HG03571 (cell line): ENCODE measurements at regions not wholly inside any gene's neighbourhood (a gene's known extent, or its start where the extent isn't known, plus 50 kb on each side); places are given as distances from the start of the nearest gene placed in this dataset.
"Not testable (repeated sequence)": the region's sequence is repeated elsewhere in the genome, so short reads cannot be mapped to it uniquely, and the experiment has no call there.

Experiments used
- ATAC-seq: cut with Tn5 transposase; IDR thresholded peaks from one replicate; pipeline ENCODE4 v1.9.1; 2021; ENCODE audit not compliant: unreplicated experiment

GRCh38 chr13:50226515-50227155, 211.4 kb downstream of the KCNRG start:
- ATAC-seq = no peak

- ATAC-seq = no peak
These were observed 212.1 kb downstream of the KCNRG start for GRCh38 chr13:50227361-50227760.

DNA sequence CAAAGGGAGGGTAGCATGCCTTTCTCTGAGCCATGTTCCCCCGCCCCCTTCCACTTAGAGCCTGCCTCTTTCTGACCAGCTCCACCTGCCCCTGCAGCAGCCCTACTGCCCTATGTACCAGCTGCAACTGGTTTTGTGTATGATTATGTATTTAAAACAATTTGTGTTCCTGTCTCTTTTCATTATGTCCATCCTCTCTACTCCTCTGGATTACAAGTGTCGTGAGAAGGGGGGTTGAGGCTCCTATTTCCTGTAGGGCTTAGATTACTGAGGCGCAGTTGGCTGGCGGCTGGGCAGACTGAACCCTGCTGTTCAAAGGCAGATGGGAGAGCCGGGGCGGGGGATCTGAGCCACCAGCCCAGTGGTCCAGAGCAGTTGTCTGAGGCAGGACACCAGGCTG, 213.3 kb downstream of the KCNRG start:
- no peak for ATAC-seq

DNA sequence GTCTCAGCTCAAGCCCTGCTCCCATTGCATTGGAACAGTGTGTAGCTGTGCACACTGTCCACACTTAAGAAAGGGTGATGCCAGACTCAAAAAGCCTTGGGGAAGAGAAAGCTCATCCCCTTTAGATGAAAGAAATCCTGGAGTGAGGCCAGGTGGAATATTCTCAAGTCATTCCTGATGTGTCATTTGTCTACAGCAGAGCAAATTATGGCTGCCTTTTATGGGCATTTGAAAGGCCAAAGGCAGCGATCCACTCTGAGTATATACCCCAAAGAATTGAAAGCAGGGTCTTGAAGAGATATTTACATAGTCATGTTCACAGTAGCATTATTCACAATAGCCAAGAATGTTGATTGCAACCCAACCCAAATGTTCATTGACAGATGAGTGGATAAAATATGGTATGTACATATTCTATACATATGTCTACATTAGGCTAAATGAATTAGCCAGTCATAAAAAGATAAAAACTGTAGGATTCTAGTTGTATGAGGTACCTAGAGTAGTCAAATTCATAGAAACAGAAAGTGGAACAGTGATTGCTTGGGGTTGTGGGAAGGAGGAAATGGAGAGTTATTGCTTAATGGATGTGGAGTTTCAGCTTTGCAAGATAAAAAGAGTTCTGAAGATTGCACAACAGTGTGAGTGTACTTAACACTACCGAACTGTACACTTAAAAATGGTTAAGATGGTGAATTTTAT, 214.9 kb downstream of the KCNRG start:
- ATAC-seq = no peak

DNA sequence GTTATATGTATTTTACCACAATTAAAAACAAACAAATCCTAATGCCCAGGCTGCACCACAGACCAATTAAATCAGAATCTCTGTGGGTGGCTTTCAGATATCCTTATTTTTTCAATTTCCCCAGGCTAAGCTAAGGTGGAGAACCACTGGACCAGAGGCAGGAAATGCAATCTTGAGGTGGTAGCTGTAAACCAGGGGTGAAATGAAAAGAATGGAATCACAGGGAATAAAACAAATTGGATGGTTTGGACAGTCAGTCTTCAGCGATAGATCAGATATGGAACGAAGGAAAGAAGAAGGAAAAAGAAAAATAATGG, 215.4 kb downstream of the KCNRG start:
- no peak for ATAC-seq

- ATAC-seq = not testable (repeated sequence)
These were observed 218.3 kb downstream of the KCNRG start for GRCh38 chr13:50233574-50233973.

DNA sequence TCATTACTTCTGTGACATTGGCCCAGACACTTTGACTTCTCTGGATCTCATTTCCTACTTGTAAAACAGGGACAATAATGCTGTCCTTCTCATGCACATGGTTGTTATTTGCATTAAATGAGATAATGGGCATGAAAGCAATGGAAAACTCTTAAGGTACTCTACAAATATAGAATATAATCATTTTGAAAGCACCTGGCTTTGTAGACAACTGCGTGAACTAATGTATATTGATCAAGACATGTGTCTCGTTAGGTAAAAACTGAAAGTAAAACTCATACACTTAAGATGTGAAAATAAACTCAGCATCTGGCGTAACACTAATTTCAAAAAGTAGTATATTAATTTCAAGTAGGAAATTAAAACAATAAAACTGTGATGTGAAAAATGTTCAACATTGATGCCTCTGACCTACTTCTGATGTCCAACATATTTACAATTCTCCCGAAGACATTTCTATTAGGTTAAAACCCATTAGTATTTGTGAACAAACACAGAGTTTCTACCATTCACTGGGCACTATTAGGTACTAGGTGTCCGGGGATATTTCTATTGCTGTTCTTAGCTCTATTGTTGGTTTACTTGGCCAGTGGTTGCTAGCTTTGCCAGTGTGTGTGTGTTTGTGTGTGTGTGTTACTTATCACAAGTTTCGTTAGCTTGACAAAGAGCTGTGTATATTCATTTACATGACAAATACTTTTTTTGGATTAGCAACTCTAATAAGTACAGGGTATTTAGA, 220.5 kb downstream of the KCNRG start:
- ATAC-seq = peak; percentile 39

GRCh38 chr13:50236898-50237318, 221.7 kb downstream of the KCNRG start:
- ATAC-seq = peak; percentile 91

DNA sequence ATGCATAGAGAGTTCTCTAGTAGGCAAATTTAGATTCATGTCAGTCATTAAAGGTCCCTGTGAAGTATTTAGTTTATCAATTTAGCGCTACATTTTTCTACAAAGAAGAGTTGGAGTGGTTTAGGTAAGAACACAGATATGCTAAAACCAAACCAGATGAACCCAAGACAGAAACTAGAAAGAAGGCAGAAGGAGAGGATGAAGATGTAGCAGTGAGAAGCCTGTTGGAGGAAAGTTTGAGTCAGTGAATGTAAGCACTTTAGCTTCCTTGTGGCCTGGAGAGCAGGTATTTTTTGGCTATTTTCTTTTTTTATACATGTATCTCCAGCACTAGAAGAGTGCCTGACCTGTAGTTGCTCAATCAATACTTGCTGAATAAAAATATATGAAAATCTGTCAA, 223.7 kb downstream of the KCNRG start:
- no peak for ATAC-seq

DNA sequence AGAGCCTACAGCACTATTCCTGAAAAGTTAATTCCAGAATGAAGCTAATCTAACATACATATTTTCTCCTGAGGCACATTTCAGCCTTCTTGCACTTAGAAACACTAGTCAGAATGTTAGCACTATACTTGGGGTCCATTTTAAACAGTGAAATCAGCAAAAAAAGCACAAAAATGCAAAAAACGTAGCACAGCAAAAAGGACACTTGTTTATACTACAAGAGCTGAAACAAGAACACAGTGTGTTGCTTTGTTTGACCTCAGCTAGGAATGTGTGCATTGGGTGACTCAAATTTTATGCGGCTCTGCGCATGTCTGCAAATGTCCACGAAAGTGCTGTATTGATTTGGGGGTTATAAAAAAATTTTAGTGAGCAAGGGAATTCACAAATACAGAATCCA, 226.2 kb downstream of the KCNRG start:
- ATAC-seq = no peak

DNA sequence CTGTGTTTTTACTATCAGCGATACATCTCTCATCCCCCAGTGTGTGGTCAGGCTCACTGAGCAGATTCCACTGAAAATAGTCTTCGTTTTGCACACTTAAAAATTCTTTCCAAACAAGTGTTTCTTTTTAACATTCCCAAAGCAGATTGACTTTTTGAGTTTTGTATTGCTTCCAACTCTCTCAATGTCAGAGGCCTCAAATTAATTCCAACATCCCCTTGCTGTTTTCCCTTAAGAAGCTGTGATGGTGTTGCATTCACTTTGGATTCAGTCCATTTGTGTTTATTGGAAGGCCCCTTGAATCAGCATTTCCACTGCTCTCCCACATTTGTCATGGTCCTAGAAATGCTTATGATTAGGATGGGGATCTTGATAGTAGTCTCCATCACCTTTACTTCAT, 228.7 kb downstream of the KCNRG start:
- ATAC-seq = no peak

DNA sequence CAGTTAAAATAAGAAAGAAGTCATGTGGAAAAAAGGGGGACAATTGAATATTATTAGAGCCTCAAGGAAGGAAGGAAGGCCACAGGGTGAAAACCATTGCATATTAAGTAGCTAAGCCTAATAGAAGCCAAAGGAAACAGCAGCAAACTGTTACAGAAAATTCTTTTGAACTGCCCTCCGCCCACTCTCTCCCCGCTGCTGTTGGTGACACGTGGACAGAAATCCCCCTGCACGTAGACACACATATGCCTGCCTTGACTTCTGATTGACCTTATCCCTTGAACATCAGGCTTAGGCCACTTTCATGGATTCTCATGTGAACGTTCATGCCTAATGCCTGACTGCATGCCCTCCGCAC, 229.1 kb downstream of the KCNRG start:
- no peak for ATAC-seq

DNA sequence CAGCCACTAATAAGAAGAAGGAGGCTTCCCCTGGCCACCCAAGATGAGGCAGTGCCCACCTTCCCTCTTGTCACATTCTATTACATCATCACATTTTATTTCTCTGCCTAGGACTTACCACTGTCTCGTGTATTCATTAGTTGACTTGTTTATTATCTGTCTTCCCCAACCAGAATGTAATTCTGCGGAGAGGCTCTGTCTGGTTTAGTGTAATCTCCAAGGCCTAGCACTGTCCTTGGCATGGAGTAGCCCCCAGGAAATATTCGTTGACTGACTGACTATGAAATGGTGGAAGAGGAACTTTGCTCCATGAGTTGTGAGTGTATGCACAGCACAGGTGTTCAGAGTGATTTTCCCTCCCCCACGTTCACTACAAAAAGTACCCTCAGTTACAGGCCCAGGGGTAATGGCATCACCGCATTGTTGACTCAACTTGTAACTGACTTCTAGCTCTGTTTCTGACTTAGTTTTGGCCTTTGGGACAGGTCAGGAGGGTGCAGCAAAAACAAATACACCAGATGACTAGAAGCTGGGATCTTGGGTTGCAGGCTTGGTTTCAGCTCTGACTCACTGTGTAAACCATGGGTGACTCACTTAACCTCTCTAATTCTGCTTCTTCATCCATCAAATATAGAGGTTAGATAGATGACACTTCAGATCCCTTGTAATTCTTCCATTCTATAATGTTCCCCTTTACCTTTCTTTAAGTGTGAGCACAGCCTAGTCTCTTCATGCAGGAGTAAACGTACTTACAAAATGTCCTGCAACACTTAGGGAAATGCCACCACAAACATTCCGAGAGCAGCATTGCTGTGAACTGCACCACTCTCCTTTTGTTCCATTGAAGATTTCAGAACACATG, 229.7 kb downstream of the KCNRG start:
- ATAC-seq = peak; percentile 80

GRCh38 chr13:50247223-50247622, 232.0 kb downstream of the KCNRG start:
- ATAC-seq = no peak

DNA sequence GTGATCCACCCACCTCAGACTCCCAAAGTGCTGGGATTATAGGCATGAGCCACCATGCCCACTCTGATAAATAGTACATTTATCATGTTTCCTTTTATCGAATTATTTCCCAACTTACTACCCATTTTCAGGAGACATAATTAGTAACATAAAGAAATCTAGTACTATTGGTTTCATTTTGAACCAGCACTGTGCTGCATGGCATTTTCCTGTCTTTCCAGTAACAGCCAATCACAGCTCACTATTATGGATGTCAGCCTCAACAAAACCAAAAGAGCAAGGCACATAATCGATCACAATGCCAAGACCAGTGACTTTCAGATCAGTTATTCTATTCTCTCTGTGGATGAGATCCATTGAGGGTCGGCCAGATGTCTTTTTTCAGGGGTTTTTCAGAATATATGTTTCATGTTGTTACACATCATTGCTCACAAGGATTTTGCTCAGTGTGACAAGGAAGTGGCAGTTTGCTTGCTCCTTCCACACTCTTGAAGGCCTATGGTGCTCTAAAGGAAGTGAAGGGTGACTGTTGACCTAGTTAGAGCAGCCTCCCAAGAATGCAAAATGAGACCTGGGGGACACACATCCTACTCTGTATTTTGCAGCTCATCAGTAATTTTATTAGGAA, 233.4 kb downstream of the KCNRG start:
- ATAC-seq = no peak

DNA sequence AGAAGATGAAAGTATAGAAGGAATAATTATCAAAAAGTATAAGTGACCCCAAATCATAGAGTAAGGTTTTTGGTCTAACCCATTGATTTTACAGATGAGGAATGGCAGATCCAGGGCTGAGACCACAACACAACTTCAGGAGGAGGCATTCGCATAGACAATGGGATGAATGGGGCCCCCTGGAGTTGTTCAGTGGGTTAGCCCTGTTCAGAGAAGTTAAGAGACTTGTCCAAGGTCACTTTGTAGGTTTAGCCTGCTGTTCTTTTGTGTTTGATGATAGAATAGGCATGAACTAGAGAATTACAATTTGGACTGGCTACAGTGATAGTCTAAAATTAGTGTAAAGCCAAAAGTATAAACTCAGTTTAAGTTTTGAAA, 233.9 kb downstream of the KCNRG start:
- ATAC-seq = no peak

DNA sequence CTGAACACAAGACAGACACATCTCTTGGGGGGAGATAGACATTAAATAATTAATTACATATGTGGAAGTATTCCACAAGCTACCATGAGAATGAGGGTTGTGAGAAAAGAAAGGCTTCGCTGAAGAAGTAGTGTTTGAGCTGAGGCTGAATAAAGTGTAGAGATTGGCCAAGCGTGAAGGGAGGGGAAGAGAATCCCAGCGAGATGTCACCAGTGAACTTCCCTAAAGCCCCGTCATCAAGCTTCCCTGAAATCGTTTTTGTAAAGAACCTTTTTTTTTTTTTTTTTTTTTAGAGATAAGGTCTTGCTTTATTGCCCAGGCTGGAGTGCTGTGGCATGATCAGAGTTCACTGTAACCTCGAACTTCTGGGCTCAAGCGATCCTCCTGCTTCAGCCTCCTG, 235.2 kb downstream of the KCNRG start:
- no peak for ATAC-seq

GRCh38 chr13:50255639-50256038, 240.4 kb downstream of the KCNRG start:
- ATAC-seq = no peak

DNA sequence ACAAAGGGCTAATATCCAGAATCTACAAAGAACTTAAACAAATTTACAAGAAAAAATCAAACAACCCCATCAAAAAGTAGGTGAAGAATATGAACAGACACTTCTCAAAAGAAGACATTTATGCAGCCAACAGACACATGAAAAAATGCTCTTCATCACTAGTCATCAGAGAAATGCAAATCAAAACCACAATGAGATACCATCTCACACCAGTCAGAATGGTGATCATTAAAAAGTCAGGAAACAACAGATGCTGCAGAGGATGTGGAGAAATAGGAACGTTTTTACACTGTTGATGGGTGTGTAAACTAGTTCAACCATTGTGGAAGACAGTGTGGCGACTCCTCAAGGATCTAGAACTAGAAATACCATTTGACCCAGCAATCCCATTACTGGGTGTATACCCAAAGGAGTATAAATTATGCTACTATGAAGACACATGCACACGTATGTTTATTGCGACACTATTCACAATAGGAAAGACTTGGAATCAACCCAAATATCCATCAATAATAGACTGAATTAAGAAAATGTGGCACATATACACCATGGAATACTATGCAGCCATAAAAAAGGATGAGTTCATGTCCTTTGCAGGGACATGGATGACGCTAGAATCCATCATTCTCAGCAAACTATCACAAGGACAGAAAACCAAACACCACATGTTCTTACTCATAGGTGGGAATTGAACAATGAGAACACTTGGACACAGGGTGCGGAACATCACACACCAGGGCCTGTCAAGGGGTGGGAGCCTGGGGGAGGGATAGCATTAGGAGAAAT, 241.5 kb downstream of the KCNRG start:
- ATAC-seq = not testable (repeated sequence)

DNA sequence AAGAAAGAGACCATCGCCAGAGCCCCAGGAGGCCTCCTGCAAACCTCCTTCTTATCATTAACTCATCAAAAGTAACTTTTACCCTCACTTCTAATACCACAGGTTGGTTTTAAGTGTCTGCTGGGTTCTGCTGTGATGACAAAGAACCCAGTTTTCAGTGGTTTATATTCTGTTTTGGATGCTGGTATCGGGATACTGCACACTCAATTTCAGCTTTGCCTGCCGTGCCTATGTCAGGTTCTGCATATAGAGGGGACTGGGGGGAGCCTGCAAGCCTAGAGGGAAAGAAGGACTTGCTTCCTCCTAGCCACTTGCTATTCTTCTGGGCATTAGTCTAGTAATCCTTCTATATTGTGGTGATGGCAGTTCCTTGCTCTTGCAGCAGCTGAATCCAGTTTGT, 242.4 kb downstream of the KCNRG start:
- ATAC-seq = no peak
